HepG2 (cell line): ENCODE measurements at regions not wholly inside any gene's neighbourhood (a gene's known extent, or its start where the extent isn't known, plus 50 kb on each side); places are given as distances from the start of the nearest gene placed in this dataset.

Experiments
- ATAD3A ChIP-seq: sonication (generic); formaldehyde crosslinking; IDR thresholded peaks from 2 replicates; pipeline ENCODE4 v1.4.0; 2020; ENCODE audit warnings: missing genetic modification reagents
- FOXM1 ChIP-seq: sonication (generic); formaldehyde crosslinking; IDR thresholded peaks from 2 replicates; pipeline ENCODE4 v1.5.0; 2020; ENCODE audit warnings: missing genetic modification reagents
- HNF4A ChIP-seq: sonication (generic); formaldehyde crosslinking; IDR thresholded peaks from 2 replicates; pipeline ENCODE4 v1.4.0; 2020; ENCODE audit warnings: missing genetic modification reagents
- KLF12 ChIP-seq: sonication (generic); formaldehyde crosslinking; IDR thresholded peaks from 2 replicates; pipeline ENCODE4 v1.4.0; 2020; ENCODE audit warnings: missing genetic modification reagents, borderline replicate concordance
- MAZ ChIP-seq, 2 experiments: sonication (generic) in 1 of 2; formaldehyde crosslinking in 1 of 2; IDR thresholded peaks; 2 replicates each; pipeline versions ENCODE4 v1.5.0 to v1.6.1; 2012 to 2020; ENCODE audit warnings: low read depth in 2 of 2, mild to moderate bottlenecking in 2 of 2, borderline replicate concordance in 1 of 2, improper control_type of control experiment in 1 of 2, low read length in 1 of 2, missing genetic modification reagents in 1 of 2, moderate library complexity in 1 of 2
- MTA3 ChIP-seq: sonication (generic); formaldehyde crosslinking; IDR thresholded peaks from 2 replicates; pipeline ENCODE4 v1.4.0; 2020; ENCODE audit warnings: missing genetic modification reagents
- MYC ChIP-seq: sonication (generic); formaldehyde crosslinking; IDR thresholded peaks from 2 replicates; pipeline ENCODE4 v1.9.0; 2021; ENCODE audit warnings: missing genetic modification reagents, borderline replicate concordance
- RNF2 ChIP-seq: fragments of 450-650 bp; conservative IDR thresholded peaks from 2 replicates; pipeline ENCODE4 v1.6.1; 2016; ENCODE audit warnings: low read depth
- SNAI1 ChIP-seq: sonication (generic); formaldehyde crosslinking; IDR thresholded peaks from 2 replicates; pipeline ENCODE4 v1.5.0; 2020; ENCODE audit warnings: mild to moderate bottlenecking, missing genetic modification reagents, borderline replicate concordance
- ZNF121 ChIP-seq: sonication (generic); formaldehyde crosslinking; IDR thresholded peaks from 2 replicates; pipeline ENCODE4 v1.5.0; 2020; ENCODE audit warnings: mild to moderate bottlenecking, missing genetic modification reagents
- ZNF124 ChIP-seq: sonication (generic); formaldehyde crosslinking; IDR thresholded peaks from 2 replicates; pipeline ENCODE4 v1.4.0; 2020; ENCODE audit warnings: missing genetic modification reagents
- ZNF230 ChIP-seq: sonication (generic); formaldehyde crosslinking; IDR thresholded peaks from 2 replicates; pipeline ENCODE4 v1.4.0; 2020; ENCODE audit warnings: mild to moderate bottlenecking, missing genetic modification reagents
- ZNF296 ChIP-seq: sonication (generic); formaldehyde crosslinking; conservative IDR thresholded peaks from 2 replicates; pipeline ENCODE4 v1.5.0; 2020; ENCODE audit warnings: mild to moderate bottlenecking, missing genetic modification reagents
- ZNF44 ChIP-seq: sonication (generic); formaldehyde crosslinking; IDR thresholded peaks from 2 replicates; pipeline ENCODE4 v1.5.1; 2020; ENCODE audit warnings: mild to moderate bottlenecking, missing genetic modification reagents
- ZNF7 ChIP-seq: IDR thresholded peaks from 2 replicates; pipeline ENCODE4 v1.6.1; 2016; ENCODE audit warnings: missing biosample characterization, missing genetic modification reagents
- ZNF724P ChIP-seq: sonication (generic); formaldehyde crosslinking; IDR thresholded peaks from 2 replicates; pipeline ENCODE4 v1.8.0; 2022; ENCODE audit warnings: missing genetic modification reagents, borderline replicate concordance
- ZSCAN21 ChIP-seq: sonication (generic); formaldehyde crosslinking; IDR thresholded peaks from 2 replicates; pipeline ENCODE4 v1.8.0; 2022; ENCODE audit warnings: mild to moderate bottlenecking, missing genetic modification reagents, moderate library complexity, borderline replicate concordance
- TF ChIP-seq, protein P1 (sequence below): sonication (generic); formaldehyde crosslinking; IDR thresholded peaks from 2 replicates; pipeline ENCODE4 v1.4.0; 2020; ENCODE audit warnings: missing genetic modification reagents, borderline replicate concordance
- TF ChIP-seq, protein P2 (sequence below): sonication (generic); formaldehyde crosslinking; IDR thresholded peaks from 2 replicates; pipeline ENCODE4 v1.4.0; 2020; ENCODE audit warnings: missing genetic modification reagents
- TF ChIP-seq, protein P3 (sequence below): sonication (generic); IDR thresholded peaks from 2 replicates; pipeline ENCODE4 v1.6.1; 2016; ENCODE audit warnings: low read depth, borderline replicate concordance
- TF ChIP-seq, protein P4 (sequence below): sonication (generic); formaldehyde crosslinking; IDR thresholded peaks from 2 replicates; pipeline ENCODE4 v1.5.0; 2020; ENCODE audit warnings: mild to moderate bottlenecking, low read depth, missing genetic modification reagents, borderline replicate concordance
- TF ChIP-seq, protein P5 (sequence below): sonication (generic); formaldehyde crosslinking; IDR thresholded peaks from 2 replicates; pipeline ENCODE4 v1.4.0; 2020; ENCODE audit warnings: missing genetic modification reagents
- TF ChIP-seq, protein P6 (sequence below): sonication (generic); formaldehyde crosslinking; IDR thresholded peaks from 2 replicates; pipeline ENCODE4 v1.8.0; 2022; ENCODE audit warnings: missing genetic modification reagents, low read depth, mild to moderate bottlenecking, borderline replicate concordance

DNA sequence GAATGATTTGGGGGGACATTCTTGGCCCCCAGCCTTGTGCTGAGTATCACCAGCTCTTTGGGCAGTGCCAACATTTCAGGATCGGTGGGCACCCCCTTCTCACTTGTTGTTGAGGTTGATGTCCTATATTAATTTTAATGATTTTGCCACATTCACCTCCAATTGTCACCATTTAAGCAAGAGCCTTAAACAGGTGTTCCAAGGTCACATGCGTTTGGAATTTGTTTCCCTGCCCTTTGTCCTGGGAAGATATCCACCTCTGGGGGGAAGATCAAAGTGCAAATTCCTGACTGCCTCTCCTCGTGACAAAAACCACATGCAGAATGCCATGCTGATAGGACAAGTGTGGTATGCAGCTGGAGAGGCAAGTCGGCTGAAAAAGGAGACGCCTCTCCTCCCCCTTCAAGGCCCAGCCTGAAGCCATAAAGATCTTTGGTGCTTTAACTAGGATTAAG, 72.5 kb upstream of the ID2 start (continued):
- TF ChIP-seq, protein P1, sequence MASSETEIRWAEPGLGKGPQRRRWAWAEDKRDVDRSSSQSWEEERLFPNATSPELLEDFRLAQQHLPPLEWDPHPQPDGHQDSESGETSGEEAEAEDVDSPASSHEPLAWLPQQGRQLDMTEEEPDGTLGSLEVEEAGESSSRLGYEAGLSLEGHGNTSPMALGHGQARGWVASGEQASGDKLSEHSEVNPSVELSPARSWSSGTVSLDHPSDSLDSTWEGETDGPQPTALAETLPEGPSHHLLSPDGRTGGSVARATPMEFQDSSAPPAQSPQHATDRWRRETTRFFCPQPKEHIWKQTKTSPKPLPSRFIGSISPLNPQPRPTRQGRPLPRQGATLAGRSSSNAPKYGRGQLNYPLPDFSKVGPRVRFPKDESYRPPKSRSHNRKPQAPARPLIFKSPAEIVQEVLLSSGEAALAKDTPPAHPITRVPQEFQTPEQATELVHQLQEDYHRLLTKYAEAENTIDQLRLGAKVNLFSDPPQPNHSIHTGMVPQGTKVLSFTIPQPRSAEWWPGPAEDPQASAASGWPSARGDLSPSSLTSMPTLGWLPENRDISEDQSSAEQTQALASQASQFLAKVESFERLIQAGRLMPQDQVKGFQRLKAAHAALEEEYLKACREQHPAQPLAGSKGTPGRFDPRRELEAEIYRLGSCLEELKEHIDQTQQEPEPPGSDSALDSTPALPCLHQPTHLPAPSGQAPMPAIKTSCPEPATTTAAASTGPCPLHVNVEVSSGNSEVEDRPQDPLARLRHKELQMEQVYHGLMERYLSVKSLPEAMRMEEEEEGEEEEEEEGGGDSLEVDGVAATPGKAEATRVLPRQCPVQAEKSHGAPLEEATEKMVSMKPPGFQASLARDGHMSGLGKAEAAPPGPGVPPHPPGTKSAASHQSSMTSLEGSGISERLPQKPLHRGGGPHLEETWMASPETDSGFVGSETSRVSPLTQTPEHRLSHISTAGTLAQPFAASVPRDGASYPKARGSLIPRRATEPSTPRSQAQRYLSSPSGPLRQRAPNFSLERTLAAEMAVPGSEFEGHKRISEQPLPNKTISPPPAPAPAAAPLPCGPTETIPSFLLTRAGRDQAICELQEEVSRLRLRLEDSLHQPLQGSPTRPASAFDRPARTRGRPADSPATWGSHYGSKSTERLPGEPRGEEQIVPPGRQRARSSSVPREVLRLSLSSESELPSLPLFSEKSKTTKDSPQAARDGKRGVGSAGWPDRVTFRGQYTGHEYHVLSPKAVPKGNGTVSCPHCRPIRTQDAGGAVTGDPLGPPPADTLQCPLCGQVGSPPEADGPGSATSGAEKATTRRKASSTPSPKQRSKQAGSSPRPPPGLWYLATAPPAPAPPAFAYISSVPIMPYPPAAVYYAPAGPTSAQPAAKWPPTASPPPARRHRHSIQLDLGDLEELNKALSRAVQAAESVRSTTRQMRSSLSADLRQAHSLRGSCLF (CRISPR knock-in tag) = 0 out of 2 replicates have a peak, but pooled peaks have one; percentile 47
- TF ChIP-seq MAZ (IDR thresholded peaks at IDR 0.05; ENCODE audit: borderline replicate concordance, low read depth, low read length) = no peak
- 0 out of 2 replicates have a peak, but pooled peaks have one; percentile 37 for TF ChIP-seq MAZ (CRISPR knock-in tag; IDR thresholded peaks at IDR 0.05; ENCODE audit: low read depth)
- TF ChIP-seq, protein P2, sequence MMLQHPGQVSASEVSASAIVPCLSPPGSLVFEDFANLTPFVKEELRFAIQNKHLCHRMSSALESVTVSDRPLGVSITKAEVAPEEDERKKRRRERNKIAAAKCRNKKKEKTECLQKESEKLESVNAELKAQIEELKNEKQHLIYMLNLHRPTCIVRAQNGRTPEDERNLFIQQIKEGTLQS (CRISPR knock-in tag) = peak; percentile 58; the same call in 1 of the 2 replicates
- TF ChIP-seq, protein P3, sequence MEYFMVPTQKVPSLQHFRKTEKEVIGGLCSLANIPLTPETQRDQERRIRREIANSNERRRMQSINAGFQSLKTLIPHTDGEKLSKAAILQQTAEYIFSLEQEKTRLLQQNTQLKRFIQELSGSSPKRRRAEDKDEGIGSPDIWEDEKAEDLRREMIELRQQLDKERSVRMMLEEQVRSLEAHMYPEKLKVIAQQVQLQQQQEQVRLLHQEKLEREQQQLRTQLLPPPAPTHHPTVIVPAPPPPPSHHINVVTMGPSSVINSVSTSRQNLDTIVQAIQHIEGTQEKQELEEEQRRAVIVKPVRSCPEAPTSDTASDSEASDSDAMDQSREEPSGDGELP = peak; percentile 95
- TF ChIP-seq, protein P4, sequence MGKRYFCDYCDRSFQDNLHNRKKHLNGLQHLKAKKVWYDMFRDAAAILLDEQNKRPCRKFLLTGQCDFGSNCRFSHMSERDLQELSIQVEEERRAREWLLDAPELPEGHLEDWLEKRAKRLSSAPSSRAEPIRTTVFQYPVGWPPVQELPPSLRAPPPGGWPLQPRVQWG (CRISPR knock-in tag) = no peak
- no peak for TF ChIP-seq ZSCAN21
- TF ChIP-seq ZNF724P (CRISPR knock-in tag) = no peak
- peak; percentile 94 for TF ChIP-seq MYC
- peak; percentile 66; the same call in 1 of the 2 replicates for TF ChIP-seq KLF12 (CRISPR knock-in tag)
- TF ChIP-seq SNAI1 (CRISPR knock-in tag) = no peak
- 0 out of 2 replicates have a peak, but pooled peaks have one; percentile 66 for TF ChIP-seq ZNF230 (CRISPR knock-in tag)
- no peak for TF ChIP-seq ZNF44
- TF ChIP-seq ZNF7 (CRISPR knock-in tag) = no peak
- TF ChIP-seq ZNF296 = no peak
- TF ChIP-seq FOXM1 = no peak
- no peak for TF ChIP-seq MTA3 (CRISPR knock-in tag)
- no peak for TF ChIP-seq ZNF121 (CRISPR knock-in tag)
- TF ChIP-seq, protein P5, sequence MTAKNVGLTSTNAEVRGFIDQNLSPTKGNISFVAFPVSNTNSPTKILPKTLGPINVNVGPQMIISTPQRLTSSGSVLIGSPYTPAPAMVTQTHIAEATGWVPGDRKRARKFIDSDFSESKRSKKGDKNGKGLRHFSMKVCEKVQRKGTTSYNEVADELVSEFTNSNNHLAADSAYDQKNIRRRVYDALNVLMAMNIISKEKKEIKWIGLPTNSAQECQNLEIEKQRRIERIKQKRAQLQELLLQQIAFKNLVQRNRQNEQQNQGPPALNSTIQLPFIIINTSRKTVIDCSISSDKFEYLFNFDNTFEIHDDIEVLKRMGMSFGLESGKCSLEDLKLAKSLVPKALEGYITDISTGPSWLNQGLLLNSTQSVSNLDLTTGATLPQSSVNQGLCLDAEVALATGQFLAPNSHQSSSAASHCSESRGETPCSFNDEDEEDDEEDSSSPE = peak; percentile 77
- TF ChIP-seq RNF2 = peak; percentile 75; the same call in 1 of the 2 replicates
- peak; percentile 100 for TF ChIP-seq HNF4A (CRISPR knock-in tag)
- TF ChIP-seq, protein P6, sequence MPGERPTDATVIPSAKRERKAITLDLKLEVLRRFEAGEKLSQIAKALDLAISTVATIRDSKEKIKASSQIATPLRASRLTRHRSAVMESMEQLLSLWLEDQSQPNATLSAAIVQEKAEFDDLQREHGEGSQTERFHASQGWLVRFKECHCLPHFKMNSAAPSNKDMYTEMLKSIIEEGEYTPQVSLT (CRISPR knock-in tag) = peak; percentile 91; the same call in 1 of the 2 replicates
- TF ChIP-seq ATAD3A (CRISPR knock-in tag) = no peak
- TF ChIP-seq ZNF124 (CRISPR knock-in tag) = 0 out of 2 replicates have a peak, but pooled peaks have one; percentile 37
